Brain microvascular endothelial cell (primary cell): ENCODE measurements at regions not wholly inside any gene's neighbourhood (a gene's known extent, or its start where the extent isn't known, plus 50 kb on each side); places are given as distances from the start of the nearest gene placed in this dataset.
"Not testable (repeated sequence)": the region's sequence is repeated elsewhere in the genome, so short reads cannot be mapped to it uniquely, and the experiment has no call there.

Experiments used
- DNase-seq: peaks from one replicate; pipeline ENCODE4 v3.0.0-alpha.2; 2020
- H3K27ac ChIP-seq: fragments of 250-450 bp; sonication (Bioruptor Pico); 2 replicates; pipeline ENCODE4 v1.5.1; 2020; ENCODE audit warnings: mild to moderate bottlenecking, moderate library complexity
- H3K27me3 ChIP-seq: fragments of 250-450 bp; sonication (Bioruptor Pico); replicated peaks from 2 replicates; pipeline ENCODE4 v1.5.1; 2020; ENCODE audit warnings: mild to moderate bottlenecking
- H3K36me3 ChIP-seq: fragments of 250-450 bp; sonication (Bioruptor Pico); replicated peaks from 2 replicates; pipeline ENCODE4 v1.5.1; 2020; ENCODE audit warnings: mild to moderate bottlenecking
- H3K4me3 ChIP-seq: 2 replicates; pipeline ENCODE4 v1.5.1; 2011; ENCODE audit warnings: low read depth, mild to moderate bottlenecking, control low read depth, low read length, moderate library complexity
- in situ Hi-C: cut with HindIII; loops from 2 replicates; pipeline ENCODE4 v1.10.0; 2017; ENCODE audit warnings: low sequenced_read_pairs, low pct_ligation_motif_present
- TF ChIP-seq, protein P1 (sequence below): IDR thresholded peaks from 2 replicates; pipeline ENCODE4 v1.5.1; 2011; ENCODE audit warnings: low read depth, mild to moderate bottlenecking, moderate library complexity, low read length, control low read depth, inconsistent platforms; ENCODE audit errors: missing control alignments

GRCh38 chr5:131107128-131107527 is 57.9 kb downstream of the HINT1 start:
- in situ Hi-C loops = no loop called here
- no peak for DNase-seq
- no peaks in the 10 kb centered on the region for H3K27me3 ChIP-seq
- no peak overlapping the region for H3K27ac ChIP-seq
- H3K36me3 ChIP-seq = no peaks in the 10 kb centered on the region
- TF ChIP-seq, protein P1, sequence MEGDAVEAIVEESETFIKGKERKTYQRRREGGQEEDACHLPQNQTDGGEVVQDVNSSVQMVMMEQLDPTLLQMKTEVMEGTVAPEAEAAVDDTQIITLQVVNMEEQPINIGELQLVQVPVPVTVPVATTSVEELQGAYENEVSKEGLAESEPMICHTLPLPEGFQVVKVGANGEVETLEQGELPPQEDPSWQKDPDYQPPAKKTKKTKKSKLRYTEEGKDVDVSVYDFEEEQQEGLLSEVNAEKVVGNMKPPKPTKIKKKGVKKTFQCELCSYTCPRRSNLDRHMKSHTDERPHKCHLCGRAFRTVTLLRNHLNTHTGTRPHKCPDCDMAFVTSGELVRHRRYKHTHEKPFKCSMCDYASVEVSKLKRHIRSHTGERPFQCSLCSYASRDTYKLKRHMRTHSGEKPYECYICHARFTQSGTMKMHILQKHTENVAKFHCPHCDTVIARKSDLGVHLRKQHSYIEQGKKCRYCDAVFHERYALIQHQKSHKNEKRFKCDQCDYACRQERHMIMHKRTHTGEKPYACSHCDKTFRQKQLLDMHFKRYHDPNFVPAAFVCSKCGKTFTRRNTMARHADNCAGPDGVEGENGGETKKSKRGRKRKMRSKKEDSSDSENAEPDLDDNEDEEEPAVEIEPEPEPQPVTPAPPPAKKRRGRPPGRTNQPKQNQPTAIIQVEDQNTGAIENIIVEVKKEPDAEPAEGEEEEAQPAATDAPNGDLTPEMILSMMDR = no peak
- H3K4me3 ChIP-seq = no peak overlapping the region

DNA sequence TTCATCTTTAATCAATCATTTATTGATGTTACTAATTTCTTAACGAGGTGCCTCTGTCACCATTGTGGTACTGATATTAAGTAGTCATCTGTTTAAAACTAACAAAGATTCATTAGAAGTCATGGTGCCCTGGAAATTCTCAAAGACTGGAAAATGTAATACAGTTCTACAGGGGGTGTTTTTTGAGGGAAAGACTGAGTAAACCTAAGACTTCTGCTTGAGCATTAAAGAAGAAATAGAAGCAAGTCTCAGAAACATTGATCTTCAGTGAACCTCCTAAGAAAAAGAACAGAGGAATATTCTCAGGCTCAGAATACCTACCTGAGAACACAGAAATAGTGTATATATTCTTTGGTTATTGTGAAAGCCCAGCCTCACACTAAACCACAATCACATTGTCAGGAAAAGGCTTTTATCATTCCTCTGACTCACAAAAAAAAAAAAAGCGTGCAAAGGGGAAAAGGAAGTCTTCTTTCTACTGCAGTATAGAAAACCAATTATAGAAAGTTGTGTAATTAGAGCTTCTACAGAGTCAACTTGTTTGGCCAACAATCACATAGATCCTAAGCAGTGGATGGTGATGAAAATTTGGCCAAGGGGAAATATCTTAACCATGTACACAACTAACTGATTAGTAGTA is 60.8 kb downstream of the HINT1 start:
- Histone ChIP-seq H3K27me3 (no peaks in the 10 kb centered on the region), H3K36me3 (no peaks in the 10 kb centered on the region), H3K4me3 (no peak overlapping the region), H3K27ac (no peak overlapping the region)
- in situ Hi-C loops = no loop called here
- TF ChIP-seq, protein P1 = no peak
- no peak for DNase-seq

DNA sequence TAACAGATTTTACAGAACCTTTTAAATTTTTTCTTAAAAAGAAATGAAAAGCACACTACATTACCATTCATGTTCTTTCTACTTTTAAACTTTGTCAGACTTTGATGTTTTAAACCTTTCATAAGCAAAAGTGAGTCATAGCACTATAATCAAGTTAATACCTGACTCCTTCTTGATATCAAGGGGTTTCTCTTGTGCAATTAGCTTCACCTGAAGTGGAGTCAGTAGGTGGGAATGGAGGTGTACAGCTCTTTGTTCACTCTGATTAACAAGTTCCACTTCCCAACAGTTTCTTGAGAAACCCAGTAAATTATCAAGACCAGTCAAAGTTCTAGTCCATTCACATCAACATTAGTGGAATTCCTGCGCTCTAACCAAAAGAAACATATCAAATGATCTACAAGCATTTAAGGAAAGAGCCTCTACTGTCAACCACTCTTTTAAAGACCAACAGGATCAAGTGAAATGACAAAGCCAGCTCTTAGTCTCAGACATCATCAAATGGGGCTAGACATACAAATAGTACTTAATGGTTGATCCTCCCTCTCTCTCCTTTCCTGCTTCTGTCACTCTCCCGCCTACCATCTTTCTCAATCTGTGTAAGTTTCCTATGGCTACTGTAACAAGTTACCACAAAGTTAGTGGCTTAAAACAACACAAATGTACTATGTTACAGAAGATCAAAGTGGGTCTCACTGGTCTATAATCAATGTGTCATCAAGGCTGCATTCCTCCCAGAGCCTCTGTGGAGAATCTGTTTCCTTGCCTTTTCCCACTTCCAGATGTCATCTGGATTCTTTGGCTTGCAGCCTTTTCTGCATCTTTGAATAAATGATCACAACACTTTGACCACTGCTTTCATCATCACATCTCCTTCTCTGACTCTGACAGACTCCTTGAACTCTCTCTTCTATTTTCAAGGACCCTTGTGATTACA is 68.0 kb downstream of the HINT1 start:
- Histone ChIP-seq H3K27me3 (no peaks in the 10 kb centered on the region), H3K4me3 (no peak overlapping the region), H3K27ac (no peak overlapping the region), H3K36me3 (no peaks in the 10 kb centered on the region)
- in situ Hi-C loops = no loop called here
- TF ChIP-seq, protein P1 = no peak
- DNase-seq = no peak

DNA sequence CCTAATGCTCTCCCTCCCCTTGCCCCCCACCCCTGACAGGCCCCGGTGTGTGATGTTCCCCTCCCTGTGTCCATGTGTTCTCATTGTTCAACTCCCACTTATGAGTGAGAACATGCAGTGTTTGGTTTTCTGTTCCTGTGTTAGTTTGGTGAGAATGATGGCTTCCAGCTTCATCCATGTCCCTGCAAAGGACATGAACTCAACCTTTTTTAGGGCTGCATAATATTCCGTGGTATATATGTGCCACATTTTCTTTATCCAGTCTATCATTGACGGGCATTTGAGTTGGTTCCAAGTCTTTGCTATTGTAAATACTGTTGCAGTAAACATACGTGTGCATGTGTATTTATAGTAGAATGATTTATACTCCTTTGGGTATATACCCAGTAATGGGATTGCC is 69.5 kb downstream of the HINT1 start:
- DNase-seq, H3K4me3 ChIP-seq, H3K27me3 ChIP-seq, H3K36me3 ChIP-seq, H3K27ac ChIP-seq, in situ Hi-C loops: not testable (repeated sequence)

DNA sequence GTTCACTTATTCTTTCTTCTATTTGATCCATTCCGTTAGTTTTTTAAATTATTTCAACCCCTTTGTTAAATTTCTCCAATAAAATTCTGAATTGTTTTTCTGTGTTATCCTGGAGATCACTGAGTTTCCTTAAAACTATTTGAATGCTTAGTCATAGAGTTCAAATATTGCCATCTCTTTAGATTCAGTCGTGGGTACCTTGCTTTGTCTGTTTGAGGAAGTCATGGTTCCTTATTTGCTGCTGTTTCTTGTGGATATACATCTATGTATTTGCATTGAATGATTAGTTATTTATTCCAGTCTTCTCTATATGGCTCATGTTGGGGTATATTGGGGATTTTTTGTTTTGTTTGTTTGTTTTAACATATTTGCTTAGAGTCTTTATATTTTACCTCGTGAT is 80.6 kb downstream of the HINT1 start:
- TF ChIP-seq, protein P1 = no peak
- Histone ChIP-seq H3K27ac (no peak overlapping the region), H3K4me3 (no peak overlapping the region), H3K36me3 (no peaks in the 10 kb centered on the region), H3K27me3 (no peaks in the 10 kb centered on the region)
- no peak for DNase-seq
- in situ Hi-C loops = no loop called here

- no peaks in the 10 kb centered on the region for H3K36me3 ChIP-seq
- in situ Hi-C loops = no loop called here
- TF ChIP-seq, protein P1 = no peak
- no peaks in the 10 kb centered on the region for H3K27me3 ChIP-seq
- H3K4me3 ChIP-seq = no peak overlapping the region
- no peak for DNase-seq
- no peak overlapping the region for H3K27ac ChIP-seq
Observed at GRCh38 chr5:131081913-131082488, 83.1 kb downstream of the HINT1 start.
